IPS-NIHi7 (cell line): ENCODE measurements at regions not wholly inside any gene's neighbourhood (a gene's known extent, or its start where the extent isn't known, plus 50 kb on each side); places are given as distances from the start of the nearest gene placed in this dataset.

Experiments
- DNase-seq: peaks from one replicate; pipeline ENCODE4 v3.0.0; 2012; ENCODE audit warnings: mixed read lengths; ENCODE audit errors: extremely low spot score

- DNase-seq, result no peak
These were observed 113.9 kb upstream of the PRSS58 start for GRCh38 chr7:142371586-142372377.

- peak; percentile 46 for DNase-seq
These were observed 107.6 kb upstream of the PRSS58 start for GRCh38 chr7:142365410-142365842.

DNA sequence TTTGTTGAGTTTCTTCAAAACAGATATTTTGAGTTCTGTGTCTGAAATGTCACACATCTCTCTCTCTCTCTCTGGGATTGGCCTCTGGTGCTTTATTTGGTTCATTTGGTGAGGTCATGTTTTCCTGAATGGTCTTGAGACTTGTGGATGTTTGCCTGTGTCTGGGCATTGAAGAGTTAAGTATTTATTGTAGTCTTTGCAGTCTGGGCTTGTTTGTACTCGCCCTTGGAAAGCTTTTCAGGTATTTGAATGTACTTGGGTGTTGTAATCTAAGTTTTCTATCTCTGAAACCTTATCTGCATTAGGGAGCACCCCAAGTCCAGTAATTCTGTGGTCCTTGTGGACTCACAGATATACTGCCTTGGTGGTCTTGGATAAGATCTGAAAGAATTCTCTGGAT is 106.7 kb upstream of the PRSS58 start:
- no peak for DNase-seq

- DNase-seq, result no peak
These were observed 104.5 kb upstream of the PRSS58 start for GRCh38 chr7:142362349-142362748.

- no peak for DNase-seq
These were observed 101.9 kb upstream of the PRSS58 start for GRCh38 chr7:142359694-142360279.

DNA sequence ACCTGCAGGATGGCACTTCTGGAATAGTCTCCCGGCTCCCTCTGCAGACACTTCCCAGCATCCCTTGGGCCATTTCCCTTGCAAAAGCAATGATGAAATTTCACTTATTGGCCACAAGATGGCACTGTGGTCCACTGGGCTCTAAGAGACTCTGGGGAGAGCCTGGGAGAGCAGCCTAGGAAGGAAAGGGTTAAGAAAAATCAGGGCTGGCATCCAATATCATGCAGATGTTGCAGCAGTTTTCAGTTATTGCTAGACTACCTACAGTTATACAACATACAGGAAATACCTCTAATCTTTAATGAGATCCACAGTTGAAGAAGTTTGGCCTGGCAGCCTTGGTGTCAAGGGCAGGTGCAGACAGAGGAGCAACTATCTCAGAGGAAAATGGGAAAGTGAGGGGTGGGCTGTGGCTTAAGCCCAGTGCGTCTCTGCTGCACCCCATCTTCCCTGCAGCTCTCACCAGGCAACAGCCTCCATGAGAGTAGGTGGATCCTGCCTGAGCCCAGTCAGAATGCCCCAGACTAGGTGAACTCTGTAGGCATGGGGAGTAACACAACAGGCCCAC is 100.2 kb upstream of the PRSS58 start:
- DNase-seq, result peak; percentile 57

DNA sequence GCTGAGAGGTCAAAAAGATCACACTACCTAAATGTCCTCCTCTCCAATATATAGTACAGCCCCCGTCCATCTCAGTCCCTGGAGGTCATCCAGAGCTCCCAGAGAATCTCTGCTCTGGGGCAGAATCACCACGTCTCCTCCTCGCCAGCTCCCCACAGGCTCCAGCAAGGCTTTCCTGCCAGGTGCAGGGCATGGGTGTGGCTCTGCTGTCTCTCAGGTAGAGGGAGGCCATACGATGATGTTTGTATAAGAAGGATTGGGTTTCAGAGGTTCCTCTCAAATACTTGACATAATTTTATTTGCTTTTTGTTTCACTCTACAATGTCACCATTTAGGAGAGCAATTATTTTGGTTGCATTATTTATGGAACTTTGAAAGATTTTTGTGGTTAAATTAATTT is 98.3 kb upstream of the PRSS58 start:
- DNase-seq, result no peak

- no peak for DNase-seq
These were observed 97.5 kb upstream of the PRSS58 start for GRCh38 chr7:142355328-142355727.

GRCh38 chr7:142353147-142354060 is 95.5 kb upstream of the PRSS58 start:
- no peak for DNase-seq

GRCh38 chr7:142352543-142352942 is 94.7 kb upstream of the PRSS58 start:
- no peak for DNase-seq

- no peak for DNase-seq
These were observed 93.3 kb upstream of the PRSS58 start for GRCh38 chr7:142351145-142351544.

GRCh38 chr7:142349670-142350405 is 92.0 kb upstream of the PRSS58 start:
- DNase-seq, result no peak

GRCh38 chr7:142348921-142349405 is 91.1 kb upstream of the PRSS58 start:
- DNase-seq, result no peak

DNA sequence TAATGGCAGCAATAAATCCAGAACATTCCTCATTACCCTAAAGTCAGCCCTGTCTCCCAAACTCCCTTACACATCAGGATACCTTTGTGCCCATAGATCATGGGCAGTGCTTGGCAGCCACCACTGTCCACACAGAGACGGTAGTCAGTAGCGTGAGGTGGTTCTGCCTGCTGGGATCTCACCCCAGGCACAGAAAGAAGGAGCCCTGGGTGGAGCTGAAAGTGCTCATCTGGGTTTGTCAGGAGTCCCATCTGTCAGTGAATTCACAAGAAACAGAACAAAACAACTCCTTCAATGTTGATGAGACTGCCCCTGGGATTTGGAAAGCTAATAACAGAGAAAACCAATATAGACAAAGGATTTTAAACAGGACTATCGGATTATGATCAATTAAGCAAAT is 90.2 kb upstream of the PRSS58 start:
- no peak for DNase-seq

DNA sequence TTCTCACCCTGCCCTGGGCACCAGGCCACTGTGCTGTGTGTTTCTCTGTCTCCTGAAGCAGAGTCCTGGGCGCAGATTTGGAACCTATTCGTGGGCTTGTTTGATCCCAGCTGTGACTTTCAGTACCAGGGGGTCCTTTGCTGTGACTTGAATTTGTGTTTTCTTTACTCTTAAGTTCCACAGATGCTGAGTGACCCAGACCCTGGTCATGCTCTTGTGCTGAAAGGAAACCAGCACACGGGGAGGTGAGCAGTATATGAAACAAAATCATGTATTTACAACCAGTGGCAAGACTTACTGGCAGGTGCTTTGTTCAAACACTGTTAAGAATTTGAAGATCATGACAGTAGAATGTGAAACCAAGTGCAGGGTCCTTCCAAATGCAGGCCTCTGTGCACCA is 89.2 kb upstream of the PRSS58 start:
- DNase-seq, result no peak

DNA sequence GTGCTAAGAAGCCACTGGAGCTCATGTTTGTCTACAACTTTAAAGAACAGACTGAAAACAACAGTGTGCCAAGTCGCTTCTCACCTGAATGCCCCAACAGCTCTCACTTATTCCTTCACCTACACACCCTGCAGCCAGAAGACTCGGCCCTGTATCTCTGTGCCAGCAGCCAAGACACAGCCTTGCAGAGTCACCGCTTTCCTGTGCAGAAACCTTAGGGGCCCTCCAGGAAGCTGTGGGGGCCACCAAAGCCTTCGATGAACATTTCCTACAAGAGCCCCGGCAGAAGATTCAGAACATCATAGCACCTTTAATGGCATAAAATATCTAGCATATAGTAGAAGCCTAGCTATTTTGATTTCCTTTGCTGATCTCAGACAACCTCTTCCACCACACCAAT is 88.0 kb upstream of the PRSS58 start:
- DNase-seq, result no peak

DNA sequence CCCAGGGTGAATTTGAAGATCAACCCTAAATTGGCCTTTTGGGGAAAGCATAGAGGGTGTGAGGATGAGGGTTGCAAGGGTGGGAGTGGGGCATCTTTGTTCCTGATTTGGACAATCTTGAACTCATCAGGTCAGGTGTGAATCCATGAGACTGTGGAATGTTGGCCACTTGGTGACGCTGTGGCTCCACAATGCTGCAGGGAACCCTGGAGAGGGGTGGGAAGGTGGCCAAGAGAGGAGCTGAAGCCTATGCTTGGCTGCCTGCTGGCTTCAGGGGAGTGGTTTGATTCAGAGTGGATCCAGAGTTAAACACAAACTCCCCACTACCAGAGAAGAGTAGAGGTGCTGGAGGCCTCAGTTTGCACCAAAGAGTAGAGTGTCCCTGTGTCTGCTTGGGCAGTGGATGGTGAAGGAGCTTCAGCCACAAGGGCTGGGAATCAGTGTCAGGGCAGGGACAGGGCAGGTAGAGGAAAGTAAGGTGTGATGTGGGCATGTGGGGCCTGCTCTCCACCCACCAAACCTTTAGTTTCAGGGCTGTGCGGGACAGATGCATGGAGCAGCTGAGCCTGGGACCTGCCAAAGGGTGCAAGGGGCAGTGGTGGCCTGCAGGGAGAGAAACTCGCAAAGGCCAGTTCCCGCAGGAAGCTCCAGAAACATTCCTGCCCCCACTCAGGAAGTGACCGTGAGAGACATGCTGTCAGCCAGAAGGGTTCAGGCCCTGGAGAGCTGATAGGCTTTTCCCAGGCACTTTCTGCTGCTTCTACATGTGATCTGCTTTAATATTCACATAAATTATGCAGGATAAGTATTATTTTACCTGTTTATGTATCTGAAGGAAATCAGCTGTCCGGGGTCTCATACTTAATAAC is 81.0 kb upstream of the PRSS58 start:
- peak; percentile 78 for DNase-seq

- DNase-seq, result no peak
These were observed 79.5 kb upstream of the PRSS58 start for GRCh38 chr7:142337054-142338001.

- DNase-seq, result no peak
These were observed 76.9 kb upstream of the PRSS58 start for GRCh38 chr7:142334806-142335205.
